ENCODE measurements at regions not wholly inside any gene's neighbourhood (a gene's known extent, or its start where the extent isn't known, plus 50 kb on each side); places are given as distances from the start of the nearest gene placed in this dataset.
A peak's percentile ranks its signal among the peaks of the same experiment; 100 is the strongest.

GRCh38 chr6:106035655-106036054 is 50.5 kb upstream of the PRDM1 start:
- DNase-seq (ENCODE audit: low read depth in 1 of 2, low spot score in 1 of 2), result no peak

- no peak for DNase-seq (ENCODE audit: low read depth in 1 of 2, low spot score in 1 of 2)
Observed at GRCh38 chr6:106033806-106034205, 52.3 kb upstream of the PRDM1 start.

GRCh38 chr6:106027758-106028157 is 58.4 kb upstream of the PRDM1 start:
- no peak for DNase-seq (ENCODE audit: low read depth in 1 of 2, low spot score in 1 of 2)

GRCh38 chr6:106026748-106027715 is 59.1 kb upstream of the PRDM1 start:
- DNase-seq (ENCODE audit: low read depth in 1 of 2, low spot score in 1 of 2), result no peak

GRCh38 chr6:106025655-106026054 is 60.5 kb upstream of the PRDM1 start:
- DNase-seq (ENCODE audit: low read depth in 1 of 2, low spot score in 1 of 2), result no peak

- no peak for DNase-seq (ENCODE audit: low read depth in 1 of 2, low spot score in 1 of 2)
Observed at GRCh38 chr6:106022801-106023200, 63.3 kb upstream of the PRDM1 start.

GRCh38 chr6:106017454-106017853 is 68.7 kb upstream of the PRDM1 start:
- DNase-seq (ENCODE audit: low read depth in 1 of 2, low spot score in 1 of 2), result no peak

- DNase-seq (ENCODE audit: low read depth in 1 of 2, low spot score in 1 of 2), result no peak
Observed at GRCh38 chr6:106014955-106015354, 71.2 kb upstream of the PRDM1 start.

- DNase-seq (ENCODE audit: low read depth in 1 of 2, low spot score in 1 of 2), result no peak
Observed at GRCh38 chr6:106011476-106011875, 74.7 kb upstream of the PRDM1 start.

GRCh38 chr6:106005954-106006353 is 80.2 kb upstream of the PRDM1 start:
- no peak for DNase-seq (ENCODE audit: low read depth in 1 of 2, low spot score in 1 of 2)

GRCh38 chr6:106005013-106005412 is 81.1 kb upstream of the PRDM1 start:
- DNase-seq (ENCODE audit: low read depth in 1 of 2, low spot score in 1 of 2), result no peak

- DNase-seq (ENCODE audit: low read depth in 1 of 2, low spot score in 1 of 2), result no peak
Observed at GRCh38 chr6:106003268-106003987, 82.7 kb upstream of the PRDM1 start.

GRCh38 chr6:106002005-106002404 is 84.1 kb upstream of the PRDM1 start:
- DNase-seq (ENCODE audit: low read depth in 1 of 2, low spot score in 1 of 2), result no peak

- DNase-seq (ENCODE audit: low read depth in 1 of 2, low spot score in 1 of 2), result no peak
Observed at GRCh38 chr6:106000935-106001334, 85.2 kb upstream of the PRDM1 start.

GRCh38 chr6:105997482-105997881 is 88.7 kb upstream of the PRDM1 start:
- no peak for DNase-seq (ENCODE audit: low read depth in 1 of 2, low spot score in 1 of 2)

GRCh38 chr6:105995391-105995865 is 90.7 kb upstream of the PRDM1 start:
- DNase-seq (ENCODE audit: low read depth in 1 of 2, low spot score in 1 of 2), result no peak

- peak in 1 of 2 donors; percentile 20 for DNase-seq (ENCODE audit: low read depth in 1 of 2, low spot score in 1 of 2)
Observed at GRCh38 chr6:105994591-105995390, 91.3 kb upstream of the PRDM1 start.

GRCh38 chr6:105994118-105994590 is 92.0 kb upstream of the PRDM1 start:
- DNase-seq (ENCODE audit: low read depth in 1 of 2, low spot score in 1 of 2), result peak in 1 of 2 donors; percentile 29

GRCh38 chr6:105993341-105994117 is 92.6 kb upstream of the PRDM1 start:
- no peak for DNase-seq (ENCODE audit: low read depth in 1 of 2, low spot score in 1 of 2)

GRCh38 chr6:105992315-105992961 is 93.7 kb upstream of the PRDM1 start:
- peak; percentile 65 to 76 for DNase-seq (ENCODE audit: low read depth in 1 of 2, low spot score in 1 of 2)
